ENCODE measurements at regions not wholly inside any gene's neighbourhood (a gene's known extent, or its start where the extent isn't known, plus 50 kb on each side); places are given as distances from the start of the nearest gene placed in this dataset.

GRCh38 chr6:145490068-145490467 is 245.3 kb downstream of the EPM2A start:
- TF ChIP-seq CTCF (IDR thresholded peaks at IDR 0.05) (no peak), ZFX (IDR thresholded peaks at IDR 0.05; ENCODE audit: borderline replicate concordance) (no peak)

Measured in 22Rv1 (cell line).